Fibroblast of lung (primary cell): ENCODE measurements at regions not wholly inside any gene's neighbourhood (a gene's known extent, or its start where the extent isn't known, plus 50 kb on each side); places are given as distances from the start of the nearest gene placed in this dataset.

Source experiments
- CTCF ChIP-seq, 2 donors: IDR thresholded peaks in 1 of 2; conservative IDR thresholded peaks in 1 of 2; 1 replicate in 1 of 2; 2 replicates in 1 of 2; pipeline ENCODE4 v1.5.1; 2011 to 2012; ENCODE audit warnings: low read length in 2 of 2, control low read depth in 1 of 2, inconsistent platforms in 1 of 2, low read depth in 1 of 2, mild to moderate bottlenecking in 1 of 2
- EZH2 ChIP-seq: IDR thresholded peaks from 2 replicates; pipeline ENCODE4 v1.5.1; 2012; ENCODE audit warnings: low read length, control low read depth, mild to moderate bottlenecking; ENCODE audit errors: missing control alignments

GRCh38 chr20:7151676-7152470 lies 384.4 kb downstream of the BMP2 start:
- TF ChIP-seq CTCF (conservative IDR thresholded peaks at IDR 0.05 in 1 of 2, IDR thresholded peaks at IDR 0.05 in 1 of 2; ENCODE audit: low read depth in 1 of 2, low read length in 2 of 2), result no peak
- no peak for TF ChIP-seq EZH2
